ENCODE measurements at regions not wholly inside any gene's neighbourhood (a gene's known extent, or its start where the extent isn't known, plus 50 kb on each side); places are given as distances from the start of the nearest gene placed in this dataset.

DNA sequence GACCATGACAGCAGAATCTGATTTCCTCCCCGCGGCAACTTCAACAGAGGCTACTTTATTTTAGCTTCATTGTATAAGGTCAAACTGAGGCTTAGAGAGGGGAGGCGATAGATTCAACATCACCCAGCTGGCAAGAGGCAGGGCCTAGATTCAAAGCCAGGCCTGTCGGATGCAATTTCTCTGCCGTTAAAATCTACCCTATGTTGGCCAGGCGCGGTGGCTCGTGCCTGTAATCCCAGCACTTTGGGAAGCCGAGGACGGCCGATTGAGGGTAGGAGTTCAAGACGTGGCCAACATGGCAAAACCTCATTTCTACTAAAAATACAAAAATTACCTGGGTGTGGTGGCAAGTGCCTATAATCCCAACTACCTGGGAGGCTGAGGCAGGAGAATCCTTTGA, 182.2 kb downstream of the BCOR start:
- TF ChIP-seq POLR2A (IDR thresholded peaks at IDR 0.05; ENCODE audit: low read depth, low read length) (no peak), POLR2AphosphoS5 (IDR thresholded peaks at IDR 0.05; ENCODE audit: low read depth, low read length) (no peak)

All from GM12892 (cell line).